ENCODE measurements at regions not wholly inside any gene's neighbourhood (a gene's known extent, or its start where the extent isn't known, plus 50 kb on each side); places are given as distances from the start of the nearest gene placed in this dataset.

DNA sequence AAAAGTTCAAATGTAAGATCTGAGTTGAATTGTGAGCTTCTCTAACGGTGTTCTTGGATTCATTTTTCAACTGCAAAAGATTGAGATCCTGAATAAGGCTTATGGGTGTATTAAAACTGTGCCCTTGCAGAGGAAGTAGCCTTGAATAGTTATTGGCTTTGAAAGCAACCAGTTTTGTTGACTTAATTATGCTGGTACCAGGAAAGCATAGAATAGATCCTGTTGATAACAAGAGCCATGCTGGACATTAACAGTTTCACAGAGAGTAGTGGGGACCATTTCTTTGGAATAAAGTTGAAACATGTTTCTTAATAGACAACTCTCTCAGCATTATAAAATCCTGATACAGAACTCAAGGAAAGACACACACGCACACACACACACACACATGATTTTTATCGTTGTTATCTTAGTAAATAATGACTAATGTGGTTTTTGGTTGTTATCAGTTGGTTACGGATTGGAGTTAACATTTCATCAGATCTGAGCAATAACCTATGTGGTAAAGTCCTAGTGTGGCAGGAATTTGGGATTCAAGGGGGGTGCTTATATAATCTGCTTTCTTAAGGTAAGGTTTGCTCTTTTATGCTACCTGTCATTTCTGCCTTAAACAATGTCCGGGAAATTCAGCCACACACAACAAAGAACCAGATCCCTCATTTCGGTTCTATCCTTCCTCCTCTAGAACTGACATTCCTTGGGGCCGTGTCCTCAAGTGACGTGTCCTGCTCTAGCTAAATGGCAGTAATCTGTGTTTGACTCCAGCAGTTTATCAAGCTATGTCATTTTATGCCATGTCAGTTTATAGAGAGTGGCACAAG is 330.9 kb downstream of the CHRM3 start:
- no peak overlapping the region for H3K4me3 ChIP-seq
- 84 to 87% (median 86%) methylated on average over 8 of the region's 8 CpGs for WGBS, 3 donors
- DNase-seq, result no peak
- H3K4me1 ChIP-seq (ENCODE audit: insufficient read depth), result no peaks in the 10 kb centered on the region
- H3K9me3 ChIP-seq, result no peaks in the 10 kb centered on the region
- no peaks in the 10 kb centered on the region for H3K36me3 ChIP-seq
- TF ChIP-seq, protein P1, sequence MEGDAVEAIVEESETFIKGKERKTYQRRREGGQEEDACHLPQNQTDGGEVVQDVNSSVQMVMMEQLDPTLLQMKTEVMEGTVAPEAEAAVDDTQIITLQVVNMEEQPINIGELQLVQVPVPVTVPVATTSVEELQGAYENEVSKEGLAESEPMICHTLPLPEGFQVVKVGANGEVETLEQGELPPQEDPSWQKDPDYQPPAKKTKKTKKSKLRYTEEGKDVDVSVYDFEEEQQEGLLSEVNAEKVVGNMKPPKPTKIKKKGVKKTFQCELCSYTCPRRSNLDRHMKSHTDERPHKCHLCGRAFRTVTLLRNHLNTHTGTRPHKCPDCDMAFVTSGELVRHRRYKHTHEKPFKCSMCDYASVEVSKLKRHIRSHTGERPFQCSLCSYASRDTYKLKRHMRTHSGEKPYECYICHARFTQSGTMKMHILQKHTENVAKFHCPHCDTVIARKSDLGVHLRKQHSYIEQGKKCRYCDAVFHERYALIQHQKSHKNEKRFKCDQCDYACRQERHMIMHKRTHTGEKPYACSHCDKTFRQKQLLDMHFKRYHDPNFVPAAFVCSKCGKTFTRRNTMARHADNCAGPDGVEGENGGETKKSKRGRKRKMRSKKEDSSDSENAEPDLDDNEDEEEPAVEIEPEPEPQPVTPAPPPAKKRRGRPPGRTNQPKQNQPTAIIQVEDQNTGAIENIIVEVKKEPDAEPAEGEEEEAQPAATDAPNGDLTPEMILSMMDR (IDR thresholded peaks at IDR 0.05), result no peak
- no peak for TF ChIP-seq EP300 (IDR thresholded peaks at IDR 0.05)
- no peak for TF ChIP-seq POLR2A (IDR thresholded peaks at IDR 0.05)
- intact Hi-C loops (cut with DNase I), result no loop called here
- H3K27me3 ChIP-seq, result no peaks in the 10 kb centered on the region
- no peak overlapping the region for H3K27ac ChIP-seq

DNA sequence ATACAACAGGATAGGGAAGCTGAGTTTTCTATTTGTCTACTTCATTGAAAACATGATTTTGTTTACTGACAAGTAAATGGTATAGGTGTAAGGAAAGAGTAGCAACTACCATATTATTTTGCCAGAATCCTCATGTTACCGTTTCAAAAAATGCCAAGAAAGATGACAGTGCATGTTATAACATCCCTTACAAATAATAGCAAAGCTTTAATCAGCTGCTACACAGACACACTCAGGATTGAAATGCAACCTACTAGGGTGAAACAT is 331.5 kb downstream of the CHRM3 start:
- no peaks in the 10 kb centered on the region for H3K36me3 ChIP-seq
- intact Hi-C loops (cut with DNase I), result no loop called here
- WGBS, 3 donors, result 77 to 89% (median 88%) methylated on average over 1 of the region's 1 CpG

DNA sequence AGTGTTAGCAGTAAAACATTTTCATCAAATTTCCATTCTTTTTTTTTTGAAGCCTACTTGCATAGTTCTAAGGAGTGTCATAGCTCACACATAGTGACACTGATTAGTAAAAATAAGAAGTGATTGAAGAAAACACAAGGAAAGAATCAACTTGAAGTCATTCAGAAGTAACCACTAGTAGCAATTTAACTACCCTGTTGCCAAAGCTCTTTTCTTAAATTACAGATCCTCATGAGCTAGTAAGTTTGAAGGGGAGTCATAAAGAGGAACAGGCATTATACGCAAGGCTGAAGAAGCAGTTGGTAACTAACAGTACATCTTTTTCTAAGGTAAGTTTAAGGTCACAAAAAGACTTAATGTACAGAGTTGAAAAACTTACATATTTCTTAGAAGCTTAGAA is 332.2 kb downstream of the CHRM3 start:
- H3K9me3 ChIP-seq, result no peaks in the 10 kb centered on the region
- H3K36me3 ChIP-seq, result no peaks in the 10 kb centered on the region
- no peak for DNase-seq
- WGBS, 3 donors, result 87 to 96% (median 95%) methylated on average over 1 of the region's 1 CpG
- intact Hi-C loops (cut with DNase I), result no loop called here
- H3K27ac ChIP-seq, result no peak overlapping the region
- H3K4me1 ChIP-seq (ENCODE audit: insufficient read depth), result no peaks in the 10 kb centered on the region
- no peak overlapping the region for H3K4me3 ChIP-seq
- H3K27me3 ChIP-seq, result no peaks in the 10 kb centered on the region
- TF ChIP-seq EP300 (IDR thresholded peaks at IDR 0.05) (no peak), POLR2A (IDR thresholded peaks at IDR 0.05) (no peak)
- TF ChIP-seq, protein P1 (IDR thresholded peaks at IDR 0.05), result no peak

More for the DNA sequence above, 331.5 kb downstream of the CHRM3 start:
- Histone ChIP-seq H3K4me1 (ENCODE audit: insufficient read depth) (no peaks in the 10 kb centered on the region), H3K9me3 (no peaks in the 10 kb centered on the region), H3K27me3 (no peaks in the 10 kb centered on the region), H3K27ac (no peak overlapping the region), H3K4me3 (no peak overlapping the region)
- no peak for TF ChIP-seq POLR2A (IDR thresholded peaks at IDR 0.05)
- TF ChIP-seq, protein P1 (IDR thresholded peaks at IDR 0.05), result no peak
- TF ChIP-seq EP300 (IDR thresholded peaks at IDR 0.05), result no peak
- DNase-seq, result no peak

DNA sequence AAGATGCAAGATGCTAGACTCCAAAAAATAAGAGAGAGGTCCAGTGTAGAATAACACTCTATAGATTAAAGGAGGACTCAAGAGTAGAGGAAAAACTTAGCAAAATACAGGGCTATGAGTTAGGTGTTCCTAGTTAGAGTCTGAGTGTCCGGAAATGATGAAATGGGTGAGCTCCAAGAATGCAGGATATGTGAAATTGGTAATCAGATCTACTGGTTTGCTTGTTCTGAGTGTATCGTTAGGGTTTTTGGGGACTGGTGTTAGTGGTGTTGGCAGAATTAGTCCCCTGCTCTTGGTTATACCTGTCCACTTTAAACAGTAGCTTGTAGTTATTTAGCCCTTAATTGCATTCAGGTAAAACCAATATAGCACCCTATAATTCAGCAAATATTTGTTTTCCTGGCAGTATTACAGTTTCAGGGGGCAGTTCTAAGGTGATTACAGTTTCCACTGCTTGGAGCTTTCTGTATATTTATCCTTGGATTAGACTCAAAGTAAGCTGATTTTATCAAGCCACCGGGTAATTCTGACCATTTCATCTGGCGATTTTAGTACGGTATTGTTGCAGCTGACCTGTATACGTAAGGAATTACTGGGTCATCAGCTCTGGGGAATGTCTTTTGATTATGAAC is 332.7 kb downstream of the CHRM3 start:
- 81 to 85% (median 81%) methylated on average over 6 of the region's 6 CpGs for WGBS, 3 donors
- Histone ChIP-seq H3K4me1 (ENCODE audit: insufficient read depth) (no peaks in the 10 kb centered on the region), H3K36me3 (no peaks in the 10 kb centered on the region), H3K27ac (no peak overlapping the region), H3K27me3 (no peaks in the 10 kb centered on the region), H3K4me3 (no peak overlapping the region), H3K9me3 (no peaks in the 10 kb centered on the region)
- DNase-seq, result no peak
- TF ChIP-seq EP300 (IDR thresholded peaks at IDR 0.05), result no peak
- TF ChIP-seq, protein P1 (IDR thresholded peaks at IDR 0.05), result no peak
- TF ChIP-seq POLR2A (IDR thresholded peaks at IDR 0.05), result no peak
- intact Hi-C loops (cut with DNase I), result no loop called here

All from ovary (tissue), 7 donors.